NCI-H2171 (cell line): ENCODE measurements at regions not wholly inside any gene's neighbourhood (a gene's known extent, or its start where the extent isn't known, plus 50 kb on each side); places are given as distances from the start of the nearest gene placed in this dataset.

ENCODE experiments used
- DNase-seq: peaks from one replicate; lab custom pipeline; 2025; lab: John Stamatoyannopoulos, UW

GRCh38 chr12:90321369-90321768 is 612.7 kb upstream of the ATP2B1 start:
- DNase-seq = no peak

- no peak for DNase-seq
Observed at GRCh38 chr12:90311561-90311960, 602.9 kb upstream of the ATP2B1 start.

- no peak for DNase-seq
Observed at GRCh38 chr12:90305379-90305778, 596.7 kb upstream of the ATP2B1 start.

GRCh38 chr12:90304231-90304630 is 595.6 kb upstream of the ATP2B1 start:
- DNase-seq = no peak

- no peak for DNase-seq
Observed at GRCh38 chr12:90303771-90304170, 595.1 kb upstream of the ATP2B1 start.

GRCh38 chr12:90301561-90302133 is 593.0 kb upstream of the ATP2B1 start:
- DNase-seq = no peak

- no peak for DNase-seq
Observed at GRCh38 chr12:90301095-90301494, 592.5 kb upstream of the ATP2B1 start.

GRCh38 chr12:90299666-90300065 is 591.0 kb upstream of the ATP2B1 start:
- no peak for DNase-seq

- no peak for DNase-seq
Observed at GRCh38 chr12:90299121-90299520, 590.5 kb upstream of the ATP2B1 start.

GRCh38 chr12:90298289-90298948 is 589.8 kb upstream of the ATP2B1 start:
- DNase-seq = no peak

GRCh38 chr12:90295858-90296257 is 587.2 kb upstream of the ATP2B1 start:
- no peak for DNase-seq

GRCh38 chr12:90292183-90292582 is 583.5 kb upstream of the ATP2B1 start:
- no peak for DNase-seq

GRCh38 chr12:90290980-90291975 is 582.6 kb upstream of the ATP2B1 start:
- DNase-seq = no peak

- no peak for DNase-seq
Observed at GRCh38 chr12:90287585-90287984, 578.9 kb upstream of the ATP2B1 start.

- DNase-seq = no peak
Observed at GRCh38 chr12:90281154-90281868, 572.7 kb upstream of the ATP2B1 start.

- no peak for DNase-seq
Observed at GRCh38 chr12:90280564-90281058, 572.0 kb upstream of the ATP2B1 start.

- no peak for DNase-seq
Observed at GRCh38 chr12:90280033-90280432, 571.4 kb upstream of the ATP2B1 start.

- no peak for DNase-seq
Observed at GRCh38 chr12:90275088-90275487, 566.5 kb upstream of the ATP2B1 start.

GRCh38 chr12:90274407-90274806 is 565.8 kb upstream of the ATP2B1 start:
- DNase-seq = no peak

GRCh38 chr12:90268574-90268973 is 559.9 kb upstream of the ATP2B1 start:
- DNase-seq = no peak

GRCh38 chr12:90262251-90262650 is 553.6 kb upstream of the ATP2B1 start:
- DNase-seq = no peak

GRCh38 chr12:90261283-90261682 is 552.6 kb upstream of the ATP2B1 start:
- peak; percentile 8 for DNase-seq
